ENCODE measurements at regions not wholly inside any gene's neighbourhood (a gene's known extent, or its start where the extent isn't known, plus 50 kb on each side); places are given as distances from the start of the nearest gene placed in this dataset.

DNA sequence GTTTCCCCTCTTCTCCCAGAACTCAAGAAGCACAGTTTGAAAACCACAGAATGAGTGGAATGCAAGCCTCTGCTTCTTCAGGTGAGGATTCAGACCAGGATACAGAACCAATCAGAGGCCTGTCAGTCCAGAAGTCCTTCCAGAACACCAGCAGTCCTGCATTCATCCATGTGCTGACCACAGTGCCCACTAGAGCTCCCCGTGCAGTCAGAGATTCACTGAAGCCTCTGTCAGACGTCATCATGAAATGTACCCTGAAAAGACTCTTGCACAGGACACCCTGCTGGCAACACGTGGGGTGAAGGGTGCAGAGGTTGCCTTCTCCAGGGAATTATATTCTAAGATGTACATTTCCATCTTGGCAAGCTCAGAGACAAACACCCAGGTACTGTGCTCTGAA lies 75.9 kb upstream of the LSM6 start:
- Mint-ChIP-seq H3K27ac (no peak overlapping the region), H3K9me3 (no peaks in the 10 kb centered on the region), H3K36me3 (no peaks in the 10 kb centered on the region), H3K27me3 (ENCODE audit: low read depth in 3 of 3) (peaks cover 2 to 7% (median 3%) of the 10 kb centered on the region in 3 donors), H3K4me1 (no peaks in the 10 kb centered on the region), H3K4me3 (no peak overlapping the region)
- DNase-seq = no peak

- no peak for DNase-seq
- Mint-ChIP-seq H3K27ac (no peak overlapping the region), H3K27me3 (ENCODE audit: low read depth in 3 of 3) (peaks cover 2 to 7% (median 2%) of the 10 kb centered on the region in 3 donors), H3K36me3 (no peaks in the 10 kb centered on the region), H3K4me3 (no peak overlapping the region), H3K4me1 (no peaks in the 10 kb centered on the region), H3K9me3 (no peaks in the 10 kb centered on the region)
Measured at GRCh38 chr4:146098978-146099377, 76.5 kb upstream of the LSM6 start.

GRCh38 chr4:146098397-146098796 lies 77.1 kb upstream of the LSM6 start:
- Mint-ChIP-seq H3K27me3 (ENCODE audit: low read depth in 3 of 3) (peaks cover 3% of the 10 kb centered on the region in 3 donors), H3K9me3 (no peaks in the 10 kb centered on the region), H3K4me3 (no peak overlapping the region), H3K4me1 (no peaks in the 10 kb centered on the region), H3K27ac (no peak overlapping the region), H3K36me3 (no peaks in the 10 kb centered on the region)
- DNase-seq = no peak

GRCh38 chr4:146096371-146096770 lies 79.1 kb upstream of the LSM6 start:
- DNase-seq = no peak
- H3K27me3 Mint-ChIP-seq (ENCODE audit: low read depth in 3 of 3) = peaks cover 3% of the 10 kb centered on the region in 3 donors
- no peaks in the 10 kb centered on the region for H3K4me1 Mint-ChIP-seq
- H3K9me3 Mint-ChIP-seq = no peaks in the 10 kb centered on the region
- no peaks in the 10 kb centered on the region for H3K36me3 Mint-ChIP-seq
- H3K27ac Mint-ChIP-seq = no peak overlapping the region
- no peak overlapping the region for H3K4me3 Mint-ChIP-seq

DNA sequence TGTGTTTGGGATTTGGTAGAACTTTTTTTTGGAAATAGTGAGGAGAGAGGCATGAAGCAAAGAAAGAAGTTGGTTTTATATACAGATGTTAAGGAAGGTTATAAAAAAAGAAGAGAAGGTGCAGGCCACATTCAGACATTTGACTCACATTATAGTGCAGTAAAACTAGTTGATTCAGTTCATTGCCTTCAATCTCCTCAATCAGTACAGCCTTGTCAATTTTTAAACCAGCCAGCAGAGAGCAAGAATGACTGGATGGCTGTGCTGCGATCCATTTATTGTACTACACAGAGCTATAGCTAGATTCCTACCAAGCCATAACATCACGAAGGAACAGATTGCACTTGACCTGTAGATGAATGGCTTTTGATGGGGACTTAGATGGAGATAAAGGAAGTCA lies 79.7 kb upstream of the LSM6 start:
- no peaks in the 10 kb centered on the region for H3K9me3 Mint-ChIP-seq
- H3K27ac Mint-ChIP-seq = no peak overlapping the region
- no peak overlapping the region for H3K4me3 Mint-ChIP-seq
- no peaks in the 10 kb centered on the region for H3K36me3 Mint-ChIP-seq
- no peaks in the 10 kb centered on the region for H3K4me1 Mint-ChIP-seq
- no peak for DNase-seq
- H3K27me3 Mint-ChIP-seq (ENCODE audit: low read depth in 3 of 3) = peaks cover 1 to 3% (median 3%) of the 10 kb centered on the region in 3 donors

GRCh38 chr4:146095091-146095690 lies 80.3 kb upstream of the LSM6 start:
- Mint-ChIP-seq H3K27ac (no peak overlapping the region), H3K36me3 (no peaks in the 10 kb centered on the region), H3K9me3 (no peaks in the 10 kb centered on the region), H3K4me3 (no peak overlapping the region), H3K4me1 (no peaks in the 10 kb centered on the region), H3K27me3 (ENCODE audit: low read depth in 3 of 3) (peaks cover 1 to 3% (median 3%) of the 10 kb centered on the region in 3 donors)
- DNase-seq = peak in 1 of 3 donors; percentile 9

DNA sequence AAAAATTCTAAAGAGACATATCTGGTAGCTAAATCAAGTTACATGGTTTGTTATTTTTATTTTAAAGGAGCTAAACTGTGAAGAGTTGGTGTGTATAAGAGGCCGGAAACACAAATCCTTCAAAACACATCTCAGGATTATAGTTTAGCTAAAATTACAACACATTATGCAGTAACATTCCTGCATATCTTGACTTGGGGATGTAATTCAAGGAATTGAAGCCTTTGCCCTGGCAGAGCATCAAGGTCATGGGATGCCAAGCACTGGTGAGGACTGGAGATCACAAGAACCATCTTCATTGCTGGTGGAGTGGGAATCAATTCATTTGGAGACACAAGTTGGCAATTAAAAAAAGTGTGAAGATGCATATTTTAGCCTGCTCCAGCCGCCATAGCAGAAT lies 86.8 kb upstream of the LSM6 start:
- no peaks in the 10 kb centered on the region for H3K9me3 Mint-ChIP-seq
- peaks cover 0 to 4% (median 0%) of the 10 kb centered on the region in 3 donors for H3K36me3 Mint-ChIP-seq
- H3K4me3 Mint-ChIP-seq = no peak overlapping the region
- DNase-seq = no peak
- peaks cover 0 to 14% (median 8%) of the 10 kb centered on the region in 3 donors for H3K27me3 Mint-ChIP-seq (ENCODE audit: low read depth in 3 of 3)
- no peaks in the 10 kb centered on the region for H3K4me1 Mint-ChIP-seq
- no peak overlapping the region for H3K27ac Mint-ChIP-seq

GRCh38 chr4:146087856-146088255 lies 87.7 kb upstream of the LSM6 start:
- Mint-ChIP-seq H3K4me1 (no peaks in the 10 kb centered on the region), H3K36me3 (peaks cover 0 to 4% (median 0%) of the 10 kb centered on the region in 3 donors), H3K9me3 (no peaks in the 10 kb centered on the region), H3K27me3 (ENCODE audit: low read depth in 3 of 3) (peaks cover 0 to 11% (median 8%) of the 10 kb centered on the region in 3 donors), H3K4me3 (no peak overlapping the region), H3K27ac (no peak overlapping the region)
- DNase-seq = no peak

- H3K4me1 Mint-ChIP-seq = no peaks in the 10 kb centered on the region
- no peak overlapping the region for H3K4me3 Mint-ChIP-seq
- no peak overlapping the region for H3K27ac Mint-ChIP-seq
- H3K27me3 Mint-ChIP-seq (ENCODE audit: low read depth in 3 of 3) = peaks cover 0 to 6% (median 1%) of the 10 kb centered on the region in 3 donors
- no peak for DNase-seq
- peaks cover 0 to 5% (median 0%) of the 10 kb centered on the region in 6 donors for H3K9me3 Mint-ChIP-seq
- no peaks in the 10 kb centered on the region for H3K36me3 Mint-ChIP-seq
Measured at GRCh38 chr4:146076081-146076480, 99.4 kb upstream of the LSM6 start.

DNA sequence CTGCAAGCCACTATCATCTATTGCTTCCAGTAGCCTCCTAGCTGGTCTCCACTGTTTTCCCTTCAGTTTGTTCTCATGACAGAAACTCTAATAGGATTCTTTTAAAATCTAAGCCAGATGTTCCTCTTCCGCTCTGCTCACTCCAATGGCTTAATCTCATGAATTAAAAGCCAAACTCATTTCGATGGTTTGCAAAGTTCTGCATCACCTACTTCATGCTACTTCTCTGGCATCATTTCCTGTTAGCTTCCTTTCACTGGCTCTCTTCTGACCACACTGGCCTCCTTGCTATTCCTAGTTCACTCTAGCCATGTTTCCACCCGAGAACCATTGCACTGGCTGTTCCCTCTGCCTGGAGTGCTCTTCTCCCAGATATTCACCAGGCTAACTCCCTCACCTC lies 102.0 kb upstream of the LSM6 start:
- Mint-ChIP-seq H3K27me3 (ENCODE audit: low read depth in 3 of 3) (peaks cover 0 to 3% (median 0%) of the 10 kb centered on the region in 3 donors), H3K4me3 (no peak overlapping the region), H3K4me1 (no peaks in the 10 kb centered on the region), H3K9me3 (peaks cover 0 to 5% (median 0%) of the 10 kb centered on the region in 6 donors), H3K36me3 (no peaks in the 10 kb centered on the region), H3K27ac (no peak overlapping the region)
- DNase-seq = no peak

DNA sequence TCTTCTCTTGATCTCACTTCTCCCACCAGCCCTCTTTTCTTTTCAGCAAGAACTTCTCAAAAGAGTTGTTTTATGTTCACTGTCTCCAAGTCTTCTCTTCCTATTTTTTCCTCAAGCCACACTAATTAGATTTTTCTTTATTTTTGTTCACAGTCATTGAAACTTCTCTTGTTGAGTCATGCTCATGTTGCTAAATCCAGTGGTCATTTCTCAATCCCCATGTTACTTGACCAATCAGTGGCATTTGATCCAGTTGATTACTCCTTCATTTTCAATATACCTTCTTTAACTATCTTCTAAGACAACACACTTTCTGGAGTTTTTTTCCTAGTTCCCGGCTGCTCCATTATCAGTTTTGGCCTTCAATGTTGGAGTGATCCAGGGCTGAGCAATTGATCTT lies 103.1 kb upstream of the LSM6 start:
- no peaks in the 10 kb centered on the region for H3K4me1 Mint-ChIP-seq
- no peaks in the 10 kb centered on the region for H3K36me3 Mint-ChIP-seq
- no peak for DNase-seq
- H3K4me3 Mint-ChIP-seq = no peak overlapping the region
- H3K9me3 Mint-ChIP-seq = peaks cover 0 to 5% (median 0%) of the 10 kb centered on the region in 6 donors
- H3K27ac Mint-ChIP-seq = no peak overlapping the region
- H3K27me3 Mint-ChIP-seq (ENCODE audit: low read depth in 3 of 3) = peaks cover 0 to 6% (median 2%) of the 10 kb centered on the region in 3 donors

GRCh38 chr4:146071390-146071789 lies 104.1 kb upstream of the LSM6 start:
- no peak overlapping the region for H3K4me3 Mint-ChIP-seq
- H3K27ac Mint-ChIP-seq = no peak overlapping the region
- H3K4me1 Mint-ChIP-seq = no peaks in the 10 kb centered on the region

GRCh38 chr4:146063143-146063542 lies 112.4 kb upstream of the LSM6 start:
- no peaks in the 10 kb centered on the region for H3K36me3 Mint-ChIP-seq
- DNase-seq = no peak
- H3K4me1 Mint-ChIP-seq = no peaks in the 10 kb centered on the region
- peaks cover 6 to 8% (median 6%) of the 10 kb centered on the region in 3 donors for H3K27me3 Mint-ChIP-seq (ENCODE audit: low read depth in 3 of 3)
- no peaks in the 10 kb centered on the region for H3K9me3 Mint-ChIP-seq
- no peak overlapping the region for H3K27ac Mint-ChIP-seq
- no peak overlapping the region for H3K4me3 Mint-ChIP-seq

More at GRCh38 chr4:146071390-146071789, 104.1 kb upstream of the LSM6 start:
- DNase-seq = no peak
- Mint-ChIP-seq H3K27me3 (ENCODE audit: low read depth in 3 of 3) (peaks cover 0 to 5% (median 4%) of the 10 kb centered on the region in 3 donors), H3K36me3 (no peaks in the 10 kb centered on the region), H3K9me3 (peaks cover 0 to 4% (median 0%) of the 10 kb centered on the region in 6 donors)

GRCh38 chr4:146062340-146062739 lies 113.2 kb upstream of the LSM6 start:
- Mint-ChIP-seq H3K4me1 (no peaks in the 10 kb centered on the region), H3K9me3 (no peaks in the 10 kb centered on the region), H3K27ac (no peak overlapping the region), H3K27me3 (ENCODE audit: low read depth in 3 of 3) (peaks cover 3 to 6% (median 5%) of the 10 kb centered on the region in 3 donors), H3K36me3 (no peaks in the 10 kb centered on the region), H3K4me3 (no peak overlapping the region)
- no peak for DNase-seq

Data from immature natural killer cell (primary cell).